ENCODE measurements at regions not wholly inside any gene's neighbourhood (a gene's known extent, or its start where the extent isn't known, plus 50 kb on each side); places are given as distances from the start of the nearest gene placed in this dataset.

GRCh38 chr2:150292807-150293206, 194.7 kb downstream of the RND3 start:
- intact Hi-C loops (cut with DNase I; ENCODE audit: low total_unique reads), result no loop called here
- H3K27ac ChIP-seq, result no peak overlapping the region
- 94 to 100% (median 97%) methylated on average over 1 of the region's 1 CpG for WGBS, 5 donors
- no peak overlapping the region for H3K4me3 ChIP-seq
- H3K36me3 ChIP-seq, result no peaks in the 10 kb centered on the region
- peaks cover 0 to 8% (median 0%) of the 10 kb centered on the region in 4 donors for H3K9me3 ChIP-seq
- DNase-seq, result no peak
- no peak for TF ChIP-seq POLR2A (IDR thresholded peaks at IDR 0.05)
- TF ChIP-seq, protein P1, sequence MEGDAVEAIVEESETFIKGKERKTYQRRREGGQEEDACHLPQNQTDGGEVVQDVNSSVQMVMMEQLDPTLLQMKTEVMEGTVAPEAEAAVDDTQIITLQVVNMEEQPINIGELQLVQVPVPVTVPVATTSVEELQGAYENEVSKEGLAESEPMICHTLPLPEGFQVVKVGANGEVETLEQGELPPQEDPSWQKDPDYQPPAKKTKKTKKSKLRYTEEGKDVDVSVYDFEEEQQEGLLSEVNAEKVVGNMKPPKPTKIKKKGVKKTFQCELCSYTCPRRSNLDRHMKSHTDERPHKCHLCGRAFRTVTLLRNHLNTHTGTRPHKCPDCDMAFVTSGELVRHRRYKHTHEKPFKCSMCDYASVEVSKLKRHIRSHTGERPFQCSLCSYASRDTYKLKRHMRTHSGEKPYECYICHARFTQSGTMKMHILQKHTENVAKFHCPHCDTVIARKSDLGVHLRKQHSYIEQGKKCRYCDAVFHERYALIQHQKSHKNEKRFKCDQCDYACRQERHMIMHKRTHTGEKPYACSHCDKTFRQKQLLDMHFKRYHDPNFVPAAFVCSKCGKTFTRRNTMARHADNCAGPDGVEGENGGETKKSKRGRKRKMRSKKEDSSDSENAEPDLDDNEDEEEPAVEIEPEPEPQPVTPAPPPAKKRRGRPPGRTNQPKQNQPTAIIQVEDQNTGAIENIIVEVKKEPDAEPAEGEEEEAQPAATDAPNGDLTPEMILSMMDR (IDR thresholded peaks at IDR 0.05), result no peak
- TF ChIP-seq EP300 (IDR thresholded peaks at IDR 0.05), result no peak
- no peak for TF ChIP-seq POLR2AphosphoS5 (IDR thresholded peaks at IDR 0.05)
- H3K4me1 ChIP-seq, result peaks cover 0 to 5% (median 1%) of the 10 kb centered on the region in 4 donors
- H3K27me3 ChIP-seq, result no peaks in the 10 kb centered on the region

DNA sequence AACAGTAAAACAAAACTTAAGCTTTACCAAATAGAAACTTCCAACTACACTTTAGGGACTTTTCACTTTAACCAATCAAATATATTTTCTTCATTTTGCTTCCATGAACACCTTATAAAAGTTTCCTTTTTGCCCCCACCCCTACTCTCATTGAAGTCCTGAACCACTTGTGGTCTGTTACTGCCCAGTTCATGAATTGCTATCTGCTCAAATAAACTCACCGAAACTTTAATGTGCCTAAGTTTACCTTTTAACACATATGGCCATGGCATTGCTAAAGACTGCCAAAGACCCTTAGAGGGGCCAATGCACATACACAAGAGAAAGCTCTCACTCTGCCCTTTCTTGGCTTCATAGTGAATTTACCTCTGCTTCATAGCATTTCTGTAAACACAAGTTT, 195.3 kb downstream of the RND3 start:
- no peak overlapping the region for H3K4me3 ChIP-seq
- intact Hi-C loops (cut with DNase I; ENCODE audit: low total_unique reads), result no loop called here
- no peaks in the 10 kb centered on the region for H3K36me3 ChIP-seq
- no peaks in the 10 kb centered on the region for H3K27me3 ChIP-seq
- H3K4me1 ChIP-seq, result peaks cover 0 to 5% (median 1%) of the 10 kb centered on the region in 4 donors
- peaks cover 0 to 8% (median 0%) of the 10 kb centered on the region in 4 donors for H3K9me3 ChIP-seq
- TF ChIP-seq, protein P1 (IDR thresholded peaks at IDR 0.05), result no peak
- TF ChIP-seq POLR2A (IDR thresholded peaks at IDR 0.05) (no peak), EP300 (IDR thresholded peaks at IDR 0.05) (no peak), POLR2AphosphoS5 (IDR thresholded peaks at IDR 0.05) (no peak)
- DNase-seq, result no peak
- 59 to 97% (median 89%) methylated on average over 1 of the region's 1 CpG for WGBS, 5 donors
- H3K27ac ChIP-seq, result no peak overlapping the region

DNA sequence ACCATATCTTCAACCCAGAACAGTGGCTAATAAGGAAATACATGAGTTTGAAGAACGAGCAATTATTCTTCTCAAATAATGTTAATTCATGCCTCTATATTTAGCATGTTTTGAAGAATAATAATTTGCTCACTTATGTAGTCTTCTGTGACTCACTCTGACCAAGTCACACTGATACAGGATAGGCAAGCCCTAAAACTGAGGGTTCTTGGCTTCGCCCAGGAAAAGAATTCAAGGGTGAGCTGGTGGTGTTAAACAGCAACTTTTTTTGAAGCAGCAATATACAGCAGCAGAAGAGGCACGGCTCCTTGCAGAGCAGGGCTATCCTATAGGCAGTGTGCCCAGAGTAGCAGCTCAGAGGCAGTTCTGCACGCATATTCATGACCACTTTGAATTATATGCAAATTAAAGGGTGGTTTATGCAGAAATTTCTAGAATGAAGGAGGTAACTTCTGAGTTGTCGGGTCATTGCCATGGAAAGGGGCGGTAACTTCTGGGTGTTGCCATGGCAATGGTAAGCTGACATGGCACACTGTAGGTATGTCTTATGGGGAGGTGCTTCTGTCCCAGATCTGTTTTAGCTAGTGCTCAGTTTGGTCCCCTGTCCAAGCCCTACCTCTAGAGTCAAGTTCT, 200.6 kb downstream of the RND3 start:
- WGBS, 5 donors, result 83 to 94% (median 90%) methylated on average over 6 of the region's 6 CpGs
- no peak overlapping the region for H3K4me3 ChIP-seq
- H3K9me3 ChIP-seq, result peaks cover 0 to 3% (median 0%) of the 10 kb centered on the region in 4 donors
- H3K36me3 ChIP-seq, result no peaks in the 10 kb centered on the region
- peaks cover 0 to 4% (median 0%) of the 10 kb centered on the region in 4 donors for H3K4me1 ChIP-seq
- intact Hi-C loops (cut with DNase I; ENCODE audit: low total_unique reads), result no loop called here
- no peak for TF ChIP-seq POLR2A (IDR thresholded peaks at IDR 0.05)
- TF ChIP-seq EP300 (IDR thresholded peaks at IDR 0.05), result no peak
- no peak for TF ChIP-seq POLR2AphosphoS5 (IDR thresholded peaks at IDR 0.05)
- TF ChIP-seq, protein P1 (IDR thresholded peaks at IDR 0.05), result no peak
- DNase-seq, result no peak
- H3K27ac ChIP-seq, result no peak overlapping the region
- H3K27me3 ChIP-seq, result no peaks in the 10 kb centered on the region

DNA sequence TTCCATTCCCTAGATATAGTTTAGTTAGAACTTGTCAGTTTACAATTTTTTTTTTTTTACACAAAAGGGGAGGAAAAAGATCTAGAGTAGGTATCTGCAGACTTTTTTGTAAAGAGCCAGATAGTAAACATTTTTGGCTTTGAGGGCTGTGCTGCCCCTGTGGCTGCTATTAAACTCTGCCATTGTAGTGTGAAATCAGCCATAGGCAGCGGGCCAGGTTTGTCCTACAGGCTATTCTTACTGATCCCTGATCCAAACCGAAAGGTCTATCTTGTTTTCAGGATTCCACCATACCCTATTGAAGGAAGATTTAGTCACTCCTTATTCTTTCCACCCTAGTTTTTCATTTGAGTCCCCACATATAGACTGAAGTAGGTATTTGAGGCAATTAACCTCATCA, 203.4 kb downstream of the RND3 start:
- WGBS, 5 donors, result 84 to 97% (median 89%) methylated on average over 2 of the region's 2 CpGs
- H3K27me3 ChIP-seq, result no peaks in the 10 kb centered on the region
- H3K36me3 ChIP-seq, result no peaks in the 10 kb centered on the region
- H3K27ac ChIP-seq, result no peak overlapping the region
- H3K4me1 ChIP-seq, result peaks cover 0 to 5% (median 0%) of the 10 kb centered on the region in 4 donors
- TF ChIP-seq POLR2A (IDR thresholded peaks at IDR 0.05), result no peak
- no peak for TF ChIP-seq POLR2AphosphoS5 (IDR thresholded peaks at IDR 0.05)
- TF ChIP-seq, protein P1 (IDR thresholded peaks at IDR 0.05), result no peak
- TF ChIP-seq EP300 (IDR thresholded peaks at IDR 0.05), result no peak
- H3K9me3 ChIP-seq, result no peaks in the 10 kb centered on the region
- intact Hi-C loops (cut with DNase I; ENCODE audit: low total_unique reads), result no loop called here
- H3K4me3 ChIP-seq, result no peak overlapping the region
- DNase-seq, result no peak

Measured in stomach (tissue), 8 donors.